Kidney tubule cell (primary cell): ENCODE measurements at regions not wholly inside any gene's neighbourhood (a gene's known extent, or its start where the extent isn't known, plus 50 kb on each side); places are given as distances from the start of the nearest gene placed in this dataset.
"Not testable (repeated sequence)": the region's sequence is repeated elsewhere in the genome, so short reads cannot be mapped to it uniquely, and the experiment has no call there.

Experiments used
- DNase-seq: peaks from one replicate; pipeline ENCODE4 v3.0.0-alpha.2; 2018; ENCODE audit warnings: low spot score

DNA sequence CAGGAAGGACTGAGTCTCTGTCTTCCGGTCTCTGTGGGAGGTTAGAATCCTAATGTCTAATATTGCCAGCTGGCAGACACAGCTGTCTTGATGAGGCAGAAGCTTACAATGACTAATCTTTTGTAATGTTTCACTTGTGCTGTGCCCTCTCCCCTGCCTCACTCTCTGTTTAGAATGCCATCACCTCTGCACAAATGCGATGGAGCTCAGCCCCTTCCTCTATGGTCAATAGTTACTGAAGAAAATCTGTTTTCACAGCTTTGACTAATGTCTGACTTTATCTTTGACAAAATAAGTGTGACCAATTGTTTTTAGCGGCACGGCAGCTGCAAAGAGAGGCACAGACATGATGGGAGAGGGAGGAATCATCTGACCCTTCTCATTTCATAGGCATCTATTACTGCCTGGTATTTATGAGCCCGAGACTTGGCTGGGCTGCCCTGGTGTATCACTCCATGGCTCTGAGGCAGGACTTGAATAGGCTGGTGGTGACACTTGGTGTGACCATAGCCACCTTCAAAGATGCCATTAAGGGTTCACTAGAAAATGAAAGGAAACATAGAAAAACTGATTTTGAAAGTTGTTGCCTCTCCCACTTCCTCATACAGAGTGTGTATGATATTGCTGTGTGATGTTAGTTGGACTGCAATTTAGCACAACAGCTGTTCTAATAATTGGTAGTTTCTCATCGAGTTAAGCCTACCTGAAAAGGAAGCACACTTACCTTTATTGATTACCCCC, 163.2 kb upstream of the NBPF11 start:
- DNase-seq: peak; percentile 54

DNA sequence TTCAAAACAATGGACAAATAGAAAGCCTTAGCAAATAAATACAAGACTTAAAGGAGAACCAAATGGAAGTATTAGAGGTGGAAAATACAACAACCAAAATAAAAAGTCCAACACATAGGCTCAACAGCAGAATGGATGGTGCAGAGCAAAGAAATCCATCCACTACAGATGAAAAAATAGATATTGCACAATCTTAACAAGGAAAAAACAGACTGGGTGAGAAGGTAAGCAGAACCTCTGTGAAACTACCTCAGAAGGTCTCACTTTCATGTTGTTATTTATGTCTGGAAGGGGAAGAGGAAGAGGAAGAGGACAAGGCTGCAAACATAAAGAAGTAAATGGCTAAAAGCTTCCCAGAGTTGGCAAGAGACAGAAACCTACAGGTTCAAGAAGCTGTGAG, 158.7 kb upstream of the NBPF11 start:
- no peak for DNase-seq

DNA sequence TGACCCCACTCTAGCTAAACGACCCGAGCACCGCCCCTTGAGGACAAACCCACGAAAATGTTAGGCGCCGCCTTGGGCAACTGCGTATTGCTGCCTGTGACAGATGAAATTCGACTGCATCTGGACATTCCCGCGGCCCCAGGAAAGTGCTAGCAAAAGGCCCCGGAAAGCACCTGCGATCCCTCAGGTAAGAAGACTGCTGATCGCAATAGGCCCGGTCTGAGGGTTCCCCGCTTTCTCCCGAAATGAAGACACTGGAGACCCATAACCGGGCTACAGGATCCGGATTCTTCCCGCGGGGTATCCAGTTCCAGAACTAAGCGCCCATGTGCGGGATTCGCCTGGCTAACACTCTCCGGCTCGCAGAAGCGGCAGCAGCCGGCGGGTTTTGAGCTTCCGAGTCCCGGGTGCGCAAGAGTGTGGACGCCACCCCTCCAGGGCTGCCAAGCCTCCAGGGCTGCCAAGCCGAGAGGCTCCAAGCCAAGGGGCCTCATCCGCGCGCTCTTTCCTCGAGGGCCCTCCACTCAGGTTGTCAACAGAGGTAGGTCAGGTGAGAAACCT, 157.9 kb upstream of the NBPF11 start:
- DNase-seq: no peak

DNA sequence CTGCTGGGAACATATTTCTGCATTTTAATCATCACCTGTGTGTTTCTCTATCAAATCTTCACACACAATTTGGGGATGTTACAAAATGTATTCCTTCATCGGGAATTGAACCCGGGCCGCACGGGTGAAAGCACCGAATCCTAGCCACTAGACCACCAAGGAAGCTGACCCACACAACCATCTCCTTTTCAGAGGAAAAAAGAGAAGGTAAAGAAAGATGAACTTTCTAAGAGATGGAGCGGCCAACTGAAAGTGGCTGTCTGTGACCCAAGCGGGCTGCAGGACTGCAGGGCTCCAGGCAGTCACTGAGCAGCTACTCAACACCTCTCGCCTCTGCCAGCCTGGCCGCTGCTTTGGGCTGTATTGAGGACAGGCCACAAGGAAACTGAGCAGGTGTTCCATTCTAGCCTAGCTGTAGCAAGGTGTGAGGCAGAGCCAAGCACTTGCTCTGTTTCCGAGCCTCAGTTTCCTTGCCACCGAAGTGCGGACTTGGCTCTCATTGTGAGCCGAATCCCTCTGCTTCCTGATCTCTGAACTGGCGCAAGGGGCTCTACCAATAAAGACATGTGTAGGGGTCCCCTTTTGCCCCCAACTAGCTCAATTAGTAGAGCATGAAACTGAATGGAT, 156.9 kb upstream of the NBPF11 start:
- DNase-seq: peak; percentile 31

DNA sequence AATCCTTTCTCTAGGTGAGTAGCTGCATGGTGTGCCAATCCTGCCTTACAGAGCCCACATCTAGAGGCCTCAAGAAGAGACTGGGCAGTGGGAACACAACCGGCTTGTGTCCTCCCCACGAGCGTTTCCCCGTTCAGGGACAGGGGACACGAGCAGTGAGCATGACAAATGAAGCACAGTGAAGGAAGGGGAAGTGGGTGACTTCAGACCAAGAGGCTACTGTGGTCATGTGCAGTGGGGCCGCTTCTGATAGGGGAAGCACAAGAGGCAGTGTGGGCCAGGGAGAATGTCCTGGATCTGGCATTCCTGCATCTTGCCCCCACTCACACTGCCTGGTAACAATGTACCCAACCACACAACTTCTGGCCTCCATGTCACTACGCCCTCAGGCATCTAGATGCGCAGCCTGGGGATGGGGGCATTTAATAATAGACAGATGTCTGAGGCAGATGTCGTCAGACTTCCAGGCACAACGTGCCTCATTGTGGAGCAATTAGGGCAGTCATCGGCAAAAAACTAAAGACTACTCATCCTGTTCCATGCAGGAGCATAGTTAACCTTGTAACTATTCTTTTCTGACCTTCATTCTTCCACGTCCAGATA, 155.6 kb upstream of the NBPF11 start:
- DNase-seq: no peak

DNA sequence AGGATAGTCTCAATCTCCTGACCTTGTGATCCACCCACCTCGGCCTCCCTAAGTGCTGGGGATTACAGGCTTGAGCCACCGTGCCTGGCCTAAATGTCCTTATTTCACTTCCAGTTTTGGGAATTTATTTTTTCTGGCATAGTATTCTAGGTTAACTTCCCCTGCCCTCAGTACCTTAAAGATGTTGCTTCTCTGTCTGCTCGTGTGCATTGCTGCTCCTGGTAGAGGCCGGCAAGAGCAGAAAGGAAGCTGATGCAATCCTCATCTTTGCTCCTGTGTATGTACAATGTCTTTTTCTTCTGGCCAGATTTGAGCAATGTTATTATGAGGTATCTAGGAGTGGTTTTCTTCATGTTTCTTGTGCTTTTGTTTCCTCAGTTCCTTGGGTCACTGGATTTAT, 152.9 kb upstream of the NBPF11 start:
- not testable (repeated sequence) for DNase-seq

DNA sequence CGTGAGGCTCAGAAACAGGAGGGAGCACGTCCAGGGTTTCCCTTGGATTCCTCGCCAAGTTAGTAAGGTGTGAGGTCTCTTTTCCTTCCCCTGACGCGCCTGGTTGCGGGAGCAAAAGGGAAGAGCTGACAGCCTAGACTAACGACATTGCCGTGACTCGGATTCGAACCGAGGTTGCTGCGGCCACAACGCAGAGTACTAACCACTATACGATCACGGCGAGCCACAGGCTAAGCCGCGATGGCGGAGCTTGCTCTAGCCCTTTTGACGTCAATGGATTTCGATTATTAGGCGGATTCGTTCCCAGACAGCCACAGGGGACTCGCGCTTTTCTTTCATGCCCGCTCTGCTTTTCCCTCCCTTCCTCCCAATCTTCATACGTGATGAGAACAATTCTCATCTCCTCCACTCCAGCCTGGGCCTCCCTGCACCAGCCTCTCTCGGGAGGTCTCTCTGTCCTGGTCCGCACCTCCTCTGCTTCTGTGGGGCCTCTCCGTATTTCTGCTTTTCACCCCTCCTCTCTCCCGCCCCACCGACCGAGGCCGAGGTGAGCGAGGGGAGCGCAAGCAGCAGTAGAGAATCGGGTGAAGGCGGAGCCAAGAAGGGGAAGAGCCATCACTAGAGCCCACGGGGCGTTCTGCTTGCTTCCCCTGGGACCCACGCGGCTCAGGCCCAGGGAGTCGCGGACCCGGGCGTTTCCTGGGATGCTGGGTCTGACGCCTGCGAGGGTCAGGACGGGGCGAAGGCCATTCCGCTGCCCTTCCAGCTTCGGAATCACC, 150.7 kb upstream of the NBPF11 start:
- not testable (repeated sequence) for DNase-seq

DNA sequence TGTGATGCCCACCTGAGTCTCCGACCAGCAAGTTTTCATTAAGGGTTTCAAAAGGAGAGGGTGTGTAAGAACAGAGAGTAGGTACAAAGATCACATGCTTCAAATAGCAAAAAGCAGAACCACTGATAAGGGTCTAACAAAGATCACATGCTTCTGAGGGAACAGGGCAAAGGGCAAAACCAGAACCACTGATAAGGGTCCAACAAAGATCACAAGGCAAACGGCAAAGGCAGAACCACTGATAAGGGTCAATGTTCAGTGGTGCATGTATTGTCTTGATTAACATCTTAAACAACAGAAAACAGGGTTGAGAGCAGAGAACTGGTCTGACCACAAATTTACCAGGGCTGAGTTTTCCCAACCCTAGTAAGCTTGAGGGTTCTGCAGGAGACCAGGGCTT, 145.8 kb upstream of the NBPF11 start:
- not testable (repeated sequence) for DNase-seq

DNA sequence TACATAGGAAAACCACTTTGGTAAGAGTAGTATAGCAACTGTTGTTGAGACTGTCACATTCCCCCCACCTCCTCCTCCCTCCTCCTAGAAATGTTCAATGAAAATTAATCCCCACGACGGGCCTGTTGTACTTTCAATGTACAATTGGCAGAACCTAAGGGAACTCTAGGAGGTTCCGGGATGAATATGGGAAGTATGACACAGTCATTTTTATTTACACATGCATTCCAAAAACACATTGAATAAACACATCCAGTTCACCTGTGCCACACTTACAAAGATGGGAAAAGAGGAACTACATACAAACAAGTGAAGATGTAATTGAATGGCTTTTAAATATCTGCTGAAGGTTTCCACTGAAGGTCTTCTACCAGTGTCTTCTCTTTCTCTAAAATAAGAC, 144.4 kb upstream of the NBPF11 start:
- DNase-seq: no peak

DNA sequence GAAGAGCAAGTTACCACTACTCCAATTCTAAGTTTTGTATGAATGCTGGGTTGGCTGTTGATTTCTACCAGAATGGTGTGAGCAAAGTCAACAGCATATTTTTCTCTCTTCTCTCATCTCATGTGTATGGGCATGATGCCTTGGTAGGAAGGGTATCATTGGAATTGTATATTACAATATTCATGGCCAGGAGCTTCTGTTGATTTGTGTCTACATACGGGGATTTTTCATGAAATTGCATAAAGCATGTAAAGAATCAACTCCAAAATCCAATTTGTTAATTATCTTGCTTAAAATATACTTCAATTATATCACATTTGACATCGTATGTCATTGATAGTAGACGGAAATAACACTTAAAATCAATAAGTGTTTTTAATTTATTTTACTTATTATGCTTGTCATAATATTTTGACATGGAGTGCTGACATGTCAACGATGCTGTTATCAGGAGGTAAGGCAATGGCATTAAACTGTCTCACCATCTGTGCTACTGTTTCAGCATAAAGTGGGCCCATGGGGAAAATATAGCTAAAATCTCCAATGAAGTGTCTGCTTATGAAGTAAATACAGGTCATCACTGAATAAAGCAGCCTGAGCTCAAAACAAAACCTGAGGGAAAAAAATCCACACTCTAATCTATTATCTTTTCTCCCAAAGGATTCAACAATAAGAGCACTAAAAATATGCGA, 142.2 kb upstream of the NBPF11 start:
- DNase-seq: no peak

DNA sequence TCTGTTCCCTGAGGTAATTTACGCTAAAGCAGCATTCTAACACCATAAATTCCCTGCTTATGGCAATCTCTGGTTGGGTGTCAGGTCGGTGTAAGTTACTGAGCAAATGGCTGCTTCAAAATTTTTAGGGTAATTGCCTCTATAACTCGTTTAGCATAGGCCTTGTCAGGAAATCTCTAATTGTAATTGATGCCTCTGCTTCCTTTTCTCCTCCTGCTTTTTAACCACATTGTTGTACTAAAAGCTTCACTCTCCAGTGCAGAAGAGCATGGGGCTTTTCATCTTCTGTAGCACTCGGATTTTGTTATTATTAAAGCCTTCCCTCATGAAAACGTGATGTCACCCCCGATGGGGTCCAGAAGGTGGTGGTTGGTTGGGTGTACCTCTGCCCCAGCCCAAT, 141.6 kb upstream of the NBPF11 start:
- no peak for DNase-seq

DNA sequence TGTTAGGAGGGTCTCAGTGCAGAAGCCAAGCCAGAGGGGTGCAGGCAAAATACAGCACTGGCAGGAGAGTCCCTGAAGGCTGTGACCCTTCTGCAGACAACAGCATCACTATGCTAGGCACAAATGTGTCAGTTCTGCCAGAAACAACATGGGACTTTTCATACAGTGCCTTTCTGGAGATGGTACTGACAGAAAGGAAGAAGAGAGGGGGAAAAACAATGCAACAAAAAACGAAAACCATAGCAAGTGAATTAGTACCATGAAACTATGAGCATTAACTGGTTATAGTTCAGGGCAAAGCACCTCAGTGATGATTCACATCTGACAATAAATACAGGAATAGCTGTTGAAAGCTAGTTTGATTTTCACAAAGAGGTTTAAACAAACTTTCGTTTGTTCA, 140.8 kb upstream of the NBPF11 start:
- DNase-seq: no peak

DNA sequence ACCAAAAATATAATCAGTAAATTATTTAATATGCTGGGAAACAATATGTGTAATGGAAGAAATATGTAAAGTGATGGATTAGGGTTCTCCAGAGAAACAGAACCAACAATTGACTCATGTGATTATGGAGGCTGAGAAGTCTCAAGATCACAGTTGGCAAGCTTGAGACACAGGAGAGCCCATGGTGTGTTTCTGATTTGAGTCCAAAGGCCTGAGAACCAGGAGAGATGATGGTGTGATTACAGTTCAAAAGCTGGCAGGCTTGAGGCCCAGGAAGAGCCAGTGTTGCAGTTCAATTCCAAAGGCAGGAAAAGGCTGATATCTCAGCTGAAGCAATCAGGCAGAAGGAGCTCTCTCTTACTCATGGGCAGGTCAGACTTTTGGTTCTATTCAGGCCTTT, 138.8 kb upstream of the NBPF11 start:
- peak; percentile 2 for DNase-seq

DNA sequence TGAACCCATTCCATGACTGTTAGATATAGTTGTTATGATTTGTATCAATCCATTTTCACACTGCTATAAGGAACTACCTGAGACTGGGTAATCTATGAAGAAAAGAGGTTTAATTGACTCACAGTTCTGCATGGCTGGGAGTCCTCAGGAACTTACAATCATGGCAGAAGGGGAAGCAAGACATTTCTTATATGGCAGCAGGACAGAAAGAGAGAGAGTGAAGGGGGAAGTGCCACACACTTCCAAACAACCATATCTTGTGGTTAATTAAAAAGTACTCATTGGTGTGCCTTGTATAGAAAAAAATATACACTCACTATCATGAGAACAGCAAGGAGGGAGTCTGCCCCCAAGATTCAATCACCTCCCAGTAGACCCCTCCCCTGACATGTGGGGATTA, 137.6 kb upstream of the NBPF11 start:
- DNase-seq: no peak

DNA sequence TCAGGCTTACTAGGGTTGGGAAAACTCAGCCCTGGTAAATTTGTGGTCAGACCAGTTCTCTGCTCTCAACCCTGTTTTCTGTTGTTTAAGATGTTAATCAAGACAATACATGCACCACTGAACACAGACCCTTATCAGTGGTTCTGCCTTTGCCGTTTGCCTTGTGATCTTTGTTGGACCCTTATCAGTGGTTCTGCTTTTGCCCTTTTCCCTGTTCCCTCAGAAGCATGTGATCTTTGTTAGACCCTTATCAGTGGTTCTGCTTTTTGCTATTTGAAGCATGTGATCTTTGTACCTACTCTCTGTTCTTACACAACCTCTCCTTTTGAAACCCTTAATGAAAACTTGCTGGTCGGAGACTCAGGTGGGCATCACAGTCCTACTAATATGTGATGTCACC, 133.9 kb upstream of the NBPF11 start:
- DNase-seq: not testable (repeated sequence)

DNA sequence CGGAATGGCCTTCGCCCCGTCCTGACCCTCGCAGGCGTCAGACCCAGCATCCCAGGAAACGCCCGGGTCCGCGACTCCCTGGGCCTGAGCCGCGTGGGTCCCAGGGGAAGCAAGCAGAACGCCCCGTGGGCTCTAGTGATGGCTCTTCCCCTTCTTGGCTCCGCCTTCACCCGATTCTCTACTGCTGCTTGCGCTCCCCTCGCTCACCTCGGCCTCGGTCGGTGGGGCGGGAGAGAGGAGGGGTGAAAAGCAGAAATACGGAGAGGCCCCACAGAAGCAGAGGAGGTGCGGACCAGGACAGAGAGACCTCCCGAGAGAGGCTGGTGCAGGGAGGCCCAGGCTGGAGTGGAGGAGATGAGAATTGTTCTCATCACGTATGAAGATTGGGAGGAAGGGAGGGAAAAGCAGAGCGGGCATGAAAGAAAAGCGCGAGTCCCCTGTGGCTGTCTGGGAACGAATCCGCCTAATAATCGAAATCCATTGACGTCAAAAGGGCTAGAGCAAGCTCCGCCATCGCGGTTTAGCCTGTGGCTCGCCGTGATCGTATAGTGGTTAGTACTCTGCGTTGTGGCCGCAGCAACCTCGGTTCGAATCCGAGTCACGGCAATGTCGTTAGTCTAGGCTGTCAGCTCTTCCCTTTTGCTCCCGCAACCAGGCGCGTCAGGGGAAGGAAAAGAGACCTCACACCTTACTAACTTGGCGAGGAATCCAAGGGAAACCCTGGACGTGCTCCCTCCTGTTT, 128.9 kb upstream of the NBPF11 start:
- DNase-seq: not testable (repeated sequence)

DNA sequence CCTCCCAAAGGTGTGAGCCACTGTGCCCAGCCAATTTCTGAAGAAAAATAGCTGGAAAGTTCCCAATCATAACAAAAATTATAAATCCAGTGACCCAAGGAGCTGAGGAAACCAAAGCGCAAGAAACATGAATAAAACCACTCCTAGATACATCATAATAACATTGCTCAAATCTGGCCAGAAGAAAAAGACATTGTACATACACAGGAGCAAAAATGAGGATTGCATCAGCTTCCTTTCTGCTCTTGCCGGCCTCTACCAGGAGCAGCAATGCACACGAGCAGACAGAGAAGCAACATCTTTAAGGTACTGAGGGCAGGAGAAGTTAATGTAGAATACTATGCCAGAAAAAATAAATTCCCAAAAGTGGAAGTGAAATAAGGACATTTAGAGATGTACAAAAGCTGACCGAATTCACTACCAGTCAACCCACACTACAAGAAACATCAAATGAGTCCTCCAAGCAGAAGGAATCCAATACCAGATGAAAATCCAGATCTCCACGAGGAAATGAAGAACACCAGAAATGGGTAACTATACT, 127.0 kb upstream of the NBPF11 start:
- not testable (repeated sequence) for DNase-seq

DNA sequence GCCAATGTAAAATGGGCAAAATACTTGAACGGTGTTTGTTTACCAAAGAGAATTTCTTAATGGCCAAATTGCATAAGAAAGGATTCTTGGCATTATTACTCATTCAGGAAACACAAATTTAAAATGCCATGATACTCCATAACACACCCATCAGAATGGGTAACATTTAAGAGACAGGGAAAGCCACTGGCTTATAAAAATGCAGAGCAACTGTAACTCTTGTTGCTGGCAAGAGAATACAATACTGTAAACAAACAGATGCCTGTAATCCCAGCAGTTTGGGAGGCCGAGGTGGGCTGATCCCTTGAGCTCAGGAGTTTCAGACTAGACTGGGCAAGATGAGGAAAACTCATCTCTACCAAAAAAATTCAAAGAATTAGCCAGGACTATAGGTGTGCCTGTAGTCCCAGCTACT, 125.8 kb upstream of the NBPF11 start:
- DNase-seq: not testable (repeated sequence)

DNA sequence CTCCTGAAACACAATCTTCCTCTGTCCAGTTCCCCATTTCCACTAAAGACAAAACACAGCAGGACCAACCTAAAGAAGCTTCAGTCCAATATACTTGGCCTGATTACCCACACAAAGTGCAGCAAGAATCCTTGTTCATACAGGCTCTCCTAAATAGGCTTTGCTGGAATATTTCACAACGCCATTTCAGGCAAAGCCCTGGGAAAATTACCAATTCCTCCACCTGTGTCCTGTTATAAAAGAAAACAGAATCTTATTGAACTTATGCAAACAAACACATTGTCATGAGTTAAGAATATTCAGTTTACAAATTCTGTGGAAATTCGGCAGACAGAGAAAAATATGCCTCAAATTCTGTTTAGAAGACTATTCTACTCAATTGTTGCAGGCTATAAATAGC, 115.0 kb upstream of the NBPF11 start:
- not testable (repeated sequence) for DNase-seq

DNA sequence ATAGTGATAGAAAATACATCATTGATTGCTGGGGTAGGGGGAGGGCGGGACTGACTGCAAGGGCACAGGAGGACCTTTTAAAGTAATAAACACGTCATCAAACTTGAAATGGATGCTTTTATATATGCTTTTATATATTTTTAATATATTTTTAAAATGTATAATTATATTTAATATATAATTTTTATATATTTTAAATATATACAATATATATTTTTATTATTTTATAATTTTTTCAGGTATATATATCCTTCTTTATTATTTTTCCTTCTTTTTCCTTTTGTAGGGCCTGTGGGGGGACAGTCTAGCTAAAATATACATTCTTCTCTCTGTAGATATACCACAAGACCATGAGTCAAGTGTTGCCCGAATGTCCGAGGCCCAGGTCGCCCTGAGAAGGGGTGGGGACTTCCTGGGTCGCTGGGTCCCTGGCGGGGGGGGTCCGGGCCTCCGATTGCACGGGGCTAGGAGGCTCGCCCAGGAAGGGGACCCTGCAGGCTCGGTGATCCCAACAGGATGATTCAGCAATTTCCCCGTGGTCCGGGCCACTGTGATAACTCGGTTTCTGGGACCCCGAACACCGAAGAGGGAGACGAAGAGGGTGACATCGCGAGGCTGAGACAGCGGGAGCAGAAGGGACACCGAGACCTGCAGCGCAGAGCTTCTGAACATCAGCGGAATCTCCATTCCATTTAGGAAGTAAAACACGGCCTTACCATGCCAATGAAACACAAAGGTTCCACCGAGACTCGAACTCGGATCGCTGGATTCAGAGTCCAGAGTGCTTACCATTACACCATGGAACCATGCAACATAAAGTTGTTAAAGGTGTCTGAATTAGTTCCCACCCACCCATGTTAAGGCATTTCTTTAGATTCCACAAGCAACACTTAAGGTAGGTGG, 112.5 kb upstream of the NBPF11 start:
- DNase-seq: peak; percentile 87
